ENCODE measurements at regions not wholly inside any gene's neighbourhood (a gene's known extent, or its start where the extent isn't known, plus 50 kb on each side); places are given as distances from the start of the nearest gene placed in this dataset.

DNA sequence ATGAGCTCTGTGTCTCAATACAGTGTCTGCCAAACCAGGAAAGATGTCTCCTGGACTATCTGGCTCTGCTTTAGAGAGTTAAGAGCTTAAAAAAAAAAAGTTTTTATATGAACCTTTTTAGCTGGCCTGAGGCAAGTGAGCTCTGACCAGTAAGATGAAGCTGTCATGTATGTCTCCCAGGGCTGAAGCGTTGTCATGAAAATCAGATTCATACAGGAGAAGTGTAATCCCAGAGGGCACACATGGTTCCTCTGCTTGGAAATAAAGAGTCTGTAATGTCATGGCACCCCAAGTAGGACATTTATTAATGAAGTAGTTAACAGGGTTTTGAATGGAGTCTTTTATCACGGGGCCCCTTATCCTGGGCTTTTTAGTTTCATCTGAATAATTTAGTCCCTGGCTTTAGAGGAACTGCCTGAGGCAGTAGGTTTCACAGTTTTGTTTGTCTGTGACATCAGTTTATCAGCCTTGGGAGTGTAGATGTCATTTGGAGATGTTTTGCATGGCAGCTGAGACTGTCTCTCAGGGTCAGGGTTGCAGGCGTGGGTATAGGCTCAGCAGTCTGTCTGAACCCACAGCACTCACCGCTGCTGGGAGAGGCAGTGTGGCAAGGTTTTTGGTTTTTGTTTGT is 223.3 kb downstream of the DIRAS2 start:
- TF ChIP-seq, protein P1, sequence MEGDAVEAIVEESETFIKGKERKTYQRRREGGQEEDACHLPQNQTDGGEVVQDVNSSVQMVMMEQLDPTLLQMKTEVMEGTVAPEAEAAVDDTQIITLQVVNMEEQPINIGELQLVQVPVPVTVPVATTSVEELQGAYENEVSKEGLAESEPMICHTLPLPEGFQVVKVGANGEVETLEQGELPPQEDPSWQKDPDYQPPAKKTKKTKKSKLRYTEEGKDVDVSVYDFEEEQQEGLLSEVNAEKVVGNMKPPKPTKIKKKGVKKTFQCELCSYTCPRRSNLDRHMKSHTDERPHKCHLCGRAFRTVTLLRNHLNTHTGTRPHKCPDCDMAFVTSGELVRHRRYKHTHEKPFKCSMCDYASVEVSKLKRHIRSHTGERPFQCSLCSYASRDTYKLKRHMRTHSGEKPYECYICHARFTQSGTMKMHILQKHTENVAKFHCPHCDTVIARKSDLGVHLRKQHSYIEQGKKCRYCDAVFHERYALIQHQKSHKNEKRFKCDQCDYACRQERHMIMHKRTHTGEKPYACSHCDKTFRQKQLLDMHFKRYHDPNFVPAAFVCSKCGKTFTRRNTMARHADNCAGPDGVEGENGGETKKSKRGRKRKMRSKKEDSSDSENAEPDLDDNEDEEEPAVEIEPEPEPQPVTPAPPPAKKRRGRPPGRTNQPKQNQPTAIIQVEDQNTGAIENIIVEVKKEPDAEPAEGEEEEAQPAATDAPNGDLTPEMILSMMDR (IDR thresholded peaks at IDR 0.05): no peak
- TF ChIP-seq POLR2A (IDR thresholded peaks at IDR 0.05) (no peak), EP300 (IDR thresholded peaks at IDR 0.05) (no peak)

All from suprapubic skin (tissue), 3 donors.